HG03135 (cell line): ENCODE measurements at regions not wholly inside any gene's neighbourhood (a gene's known extent, or its start where the extent isn't known, plus 50 kb on each side); places are given as distances from the start of the nearest gene placed in this dataset.

Source experiments
- ATAC-seq: cut with Tn5 transposase; IDR thresholded peaks from one replicate; pipeline ENCODE4 v1.9.1; 2021; ENCODE audit warnings: mild to moderate bottlenecking, moderate library complexity; ENCODE audit not compliant: unreplicated experiment

DNA sequence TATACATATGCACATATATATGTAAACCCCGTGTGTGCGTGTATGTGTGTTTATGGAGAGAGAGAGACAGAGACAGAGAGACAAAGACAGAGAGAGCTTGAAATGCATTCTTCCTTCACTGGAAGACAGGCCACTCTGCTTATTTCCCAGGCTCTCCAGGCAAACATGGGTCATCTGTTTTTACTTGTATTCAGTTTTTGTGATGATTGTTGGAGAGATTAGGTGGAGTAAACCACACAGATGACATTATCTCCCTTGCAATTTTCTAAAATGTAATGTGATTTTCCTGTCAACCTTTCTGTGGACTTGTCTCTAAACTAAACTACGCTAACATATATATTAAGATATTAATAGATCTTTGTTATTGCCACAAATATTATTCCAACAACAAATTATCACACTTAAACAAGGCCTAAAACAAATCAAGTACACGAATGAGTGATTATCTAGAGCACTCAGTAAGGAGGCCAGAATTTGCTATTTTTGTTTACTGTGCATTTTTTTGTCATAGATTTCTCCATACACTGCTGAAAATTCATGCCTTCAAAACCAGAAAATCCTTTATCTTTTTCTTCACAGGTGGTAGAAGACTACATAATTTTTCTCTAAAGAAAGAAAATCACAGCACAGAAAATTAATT, 251.8 kb upstream of the SLIT2 start:
- ATAC-seq = no peak

DNA sequence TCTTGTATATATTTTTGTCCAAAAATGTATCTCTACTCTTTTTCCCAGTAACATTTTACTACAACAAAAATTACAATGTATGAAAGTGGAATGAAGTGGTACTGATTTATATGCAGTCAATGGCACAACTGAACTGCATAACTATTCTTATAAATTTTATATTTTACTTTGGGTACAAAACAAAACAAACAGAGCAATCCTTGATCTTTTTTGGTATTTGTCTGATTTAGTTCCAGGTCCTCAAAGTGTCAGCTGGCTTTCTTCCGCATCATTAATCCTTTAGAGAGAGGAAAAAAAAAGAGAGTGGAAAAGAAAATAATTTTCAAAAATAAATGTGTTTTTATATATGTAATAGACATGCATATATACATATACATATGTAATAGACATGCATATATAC, 252.4 kb upstream of the SLIT2 start:
- no peak for ATAC-seq

DNA sequence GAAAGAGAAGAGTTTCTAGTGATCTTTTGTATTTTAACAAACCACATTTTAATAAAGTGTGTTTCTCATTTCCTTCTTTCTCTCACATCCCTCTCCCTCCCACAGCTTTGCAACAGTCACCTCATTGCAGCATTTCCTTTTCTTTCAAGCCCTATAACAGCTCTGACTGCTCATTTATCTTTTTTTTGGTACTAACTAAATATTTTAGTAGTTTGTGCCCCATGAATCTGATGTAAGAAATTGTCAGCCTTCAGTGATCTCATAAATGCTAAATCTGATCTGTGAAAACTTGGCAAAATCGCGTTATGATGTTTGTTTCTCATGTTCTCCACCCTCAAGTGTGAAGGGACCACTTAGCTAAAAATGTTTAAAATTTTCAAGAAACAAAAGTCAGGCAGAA, 258.5 kb upstream of the SLIT2 start:
- ATAC-seq = no peak

DNA sequence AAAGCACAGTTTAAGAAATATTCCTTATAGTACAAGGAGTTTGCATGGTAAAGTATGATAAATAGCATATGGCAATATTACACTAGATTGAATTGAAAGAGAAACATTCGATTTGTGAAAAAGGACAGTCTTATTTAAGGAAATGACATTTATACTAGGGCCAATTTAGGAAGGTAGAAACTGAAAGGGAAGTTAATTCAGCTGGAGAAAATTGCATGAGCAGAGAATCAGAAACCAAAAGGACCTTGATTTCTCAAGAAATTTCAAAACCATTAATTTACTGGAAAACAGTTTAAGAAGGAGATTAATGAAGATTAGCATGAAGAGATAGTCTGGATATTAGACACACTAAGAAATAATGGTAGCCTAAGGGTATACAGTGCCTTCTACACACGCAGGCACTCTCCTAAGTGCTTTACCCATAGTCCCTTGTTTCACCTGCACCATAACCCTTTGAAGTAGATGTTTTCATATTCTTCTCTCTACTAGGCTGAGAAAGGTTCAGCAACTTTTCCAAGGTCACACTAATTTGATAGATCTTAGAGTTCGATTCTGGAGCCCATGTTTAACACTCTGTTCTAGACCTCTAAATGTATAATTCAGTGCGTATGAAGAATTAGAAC, 259.1 kb upstream of the SLIT2 start:
- no peak for ATAC-seq

DNA sequence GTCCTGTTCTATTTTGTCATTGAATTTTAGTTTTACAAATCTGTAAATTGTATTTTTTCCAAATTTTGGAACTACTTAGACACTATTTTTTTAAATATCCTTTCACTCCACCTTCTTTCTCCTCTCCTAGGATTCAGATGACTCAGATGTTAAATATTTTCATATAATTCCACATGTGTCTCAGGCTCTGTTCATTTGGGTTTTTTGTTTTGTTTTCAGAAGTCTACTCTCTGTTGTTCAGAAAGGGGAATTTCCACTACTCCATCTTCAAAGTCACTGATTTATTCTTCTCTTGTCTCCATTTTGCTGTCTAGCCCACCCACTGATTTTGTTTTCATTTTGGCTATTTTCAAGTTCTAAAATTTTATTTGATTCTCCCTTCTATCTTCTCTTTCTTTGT, 264.0 kb upstream of the SLIT2 start:
- no peak for ATAC-seq

DNA sequence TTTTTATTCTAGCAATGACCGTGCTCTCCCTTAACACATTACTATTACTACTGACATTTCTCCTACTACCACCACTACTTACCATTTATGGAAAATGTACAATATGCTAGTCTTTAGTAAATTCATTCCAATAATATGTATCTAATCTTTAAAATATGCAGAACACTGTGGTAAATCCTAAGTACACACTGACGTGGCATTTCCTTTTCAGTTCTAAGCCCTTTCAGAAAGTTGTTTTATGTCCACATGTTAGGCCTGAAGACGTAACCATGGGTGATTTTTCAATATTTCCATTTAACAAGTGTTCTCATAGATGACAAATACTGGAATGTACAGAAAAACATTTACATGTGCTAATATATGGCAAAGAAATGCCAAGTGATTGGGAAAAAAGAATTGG, 268.6 kb upstream of the SLIT2 start:
- no peak for ATAC-seq

DNA sequence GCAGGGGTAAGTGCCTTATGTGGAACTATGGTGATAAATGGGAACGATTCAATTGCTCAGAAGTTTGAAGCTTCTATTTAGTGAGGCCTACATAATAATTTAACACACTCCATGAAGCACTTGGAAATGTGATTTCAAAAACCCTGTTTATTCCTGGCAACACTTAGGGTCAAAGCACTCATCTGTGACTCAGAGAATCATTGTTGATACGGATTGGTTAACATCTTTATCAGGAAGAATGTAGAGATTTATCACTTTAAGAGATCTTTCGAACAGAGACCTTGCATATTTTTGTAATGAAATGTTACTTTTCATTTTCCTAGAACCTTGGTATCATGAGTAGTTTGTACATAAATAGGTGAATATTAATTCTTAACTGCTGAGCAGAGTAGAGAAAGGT, 269.1 kb upstream of the SLIT2 start:
- ATAC-seq = no peak

DNA sequence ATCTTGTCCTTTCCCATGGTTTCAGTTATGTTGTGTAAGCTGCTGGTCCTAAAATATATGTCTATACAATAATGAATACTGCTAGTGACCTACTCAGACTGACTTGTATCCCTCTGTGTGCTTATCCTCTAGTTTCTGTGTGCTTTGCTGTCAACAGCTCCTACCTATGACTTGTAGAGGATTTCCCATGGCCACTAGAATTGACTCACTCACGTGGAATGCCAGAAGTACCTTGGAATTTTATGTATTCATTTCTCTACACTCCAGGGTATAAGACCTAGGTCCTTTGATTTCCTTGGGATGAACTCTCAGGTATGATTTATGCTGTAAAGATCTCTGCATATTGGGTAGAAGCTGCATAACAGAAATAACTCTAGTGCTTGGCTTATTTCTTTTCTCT, 279.9 kb upstream of the SLIT2 start:
- no peak for ATAC-seq

DNA sequence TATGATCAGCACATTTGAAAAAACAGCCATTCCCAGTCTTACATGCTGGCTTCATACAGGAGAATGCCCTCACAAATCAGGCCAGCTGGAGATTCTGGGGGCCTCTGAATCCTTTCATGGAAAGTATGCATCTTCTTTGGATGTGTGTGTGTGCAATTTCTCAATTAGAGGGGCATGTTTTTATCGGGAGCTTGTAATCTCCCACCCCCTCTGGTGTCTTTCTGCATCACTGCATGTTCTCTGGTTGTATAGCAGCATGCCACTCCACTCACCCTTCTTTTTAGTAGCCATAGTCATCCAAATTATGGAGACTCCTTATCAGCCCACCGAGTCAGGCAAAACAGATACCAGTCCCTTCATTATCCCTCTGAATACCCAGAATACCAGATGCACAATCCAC, 282.2 kb upstream of the SLIT2 start:
- ATAC-seq = no peak

DNA sequence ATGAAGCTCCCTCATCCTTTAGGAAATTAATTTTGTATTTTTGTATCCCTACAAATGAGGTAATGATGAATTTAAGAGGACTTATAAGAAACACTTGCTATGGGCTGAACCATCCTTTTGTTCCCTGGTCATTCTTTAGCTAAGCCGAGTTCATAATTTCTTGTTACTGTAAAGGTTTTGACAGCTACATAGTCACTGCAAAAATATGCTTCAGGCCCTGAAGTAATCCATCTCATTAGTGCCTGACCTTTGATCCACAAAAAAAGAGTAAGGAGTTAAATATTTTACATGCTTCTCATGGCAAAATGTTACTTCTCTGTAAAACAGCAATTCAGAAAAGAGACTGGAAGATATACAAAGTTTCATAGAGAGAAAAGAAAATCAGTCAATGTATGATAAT, 290.6 kb upstream of the SLIT2 start:
- no peak for ATAC-seq

DNA sequence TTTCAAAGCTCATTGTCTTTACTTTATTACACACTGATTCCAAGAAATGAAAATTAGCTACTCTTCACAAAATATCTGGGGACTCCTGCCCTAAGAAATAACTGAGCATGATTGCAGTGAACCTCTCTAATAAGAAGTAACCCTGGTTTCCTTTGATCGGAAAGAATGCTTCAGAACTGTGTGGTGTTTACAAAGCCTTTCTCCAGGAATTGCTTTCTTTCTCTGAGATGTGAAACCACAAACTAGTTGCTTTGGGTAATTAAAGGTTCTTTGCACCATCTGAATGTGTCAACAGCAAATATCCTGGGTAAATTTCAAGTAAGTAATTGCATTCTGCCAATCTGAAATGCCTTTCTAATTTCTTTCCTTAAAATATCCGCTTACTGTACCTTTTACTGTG, 292.9 kb upstream of the SLIT2 start:
- no peak for ATAC-seq

DNA sequence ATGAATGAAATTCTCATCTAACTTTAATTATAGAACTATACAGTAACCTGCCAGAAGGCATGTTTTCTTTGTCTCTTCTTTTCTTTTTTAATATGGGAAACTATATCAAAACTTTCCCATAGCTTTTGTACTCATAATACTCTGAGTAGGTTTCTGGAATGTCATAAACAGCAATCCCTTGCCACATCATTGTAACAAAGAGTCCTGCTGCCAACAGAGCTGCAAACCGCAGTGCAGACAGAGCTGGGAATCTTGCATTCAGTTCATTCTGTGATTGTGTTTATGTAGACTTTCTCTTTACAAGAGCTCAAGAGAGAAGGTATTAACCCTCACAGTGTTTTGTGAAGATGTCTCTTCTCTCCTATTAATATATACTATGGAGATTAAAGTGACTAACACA, 304.4 kb upstream of the SLIT2 start:
- no peak for ATAC-seq

DNA sequence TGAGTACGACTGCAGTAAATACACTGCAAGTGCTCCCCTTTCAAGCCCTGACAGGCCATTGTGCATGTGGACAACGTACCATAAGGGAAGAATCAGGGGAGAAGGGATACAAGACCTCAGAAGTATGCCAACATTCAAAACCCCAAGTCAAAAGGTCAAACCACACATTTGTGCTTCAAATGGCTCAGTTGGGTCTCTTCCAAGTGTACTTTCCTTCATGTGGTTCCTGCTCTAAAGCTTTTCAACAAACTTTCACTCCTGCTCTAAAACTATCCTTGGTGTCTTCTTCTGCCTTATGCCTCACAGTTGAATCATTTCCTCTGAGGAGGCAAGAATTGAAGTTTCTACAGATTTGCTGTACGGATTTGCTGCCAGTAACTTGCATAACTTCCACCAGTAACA, 305.7 kb upstream of the SLIT2 start:
- ATAC-seq = no peak

DNA sequence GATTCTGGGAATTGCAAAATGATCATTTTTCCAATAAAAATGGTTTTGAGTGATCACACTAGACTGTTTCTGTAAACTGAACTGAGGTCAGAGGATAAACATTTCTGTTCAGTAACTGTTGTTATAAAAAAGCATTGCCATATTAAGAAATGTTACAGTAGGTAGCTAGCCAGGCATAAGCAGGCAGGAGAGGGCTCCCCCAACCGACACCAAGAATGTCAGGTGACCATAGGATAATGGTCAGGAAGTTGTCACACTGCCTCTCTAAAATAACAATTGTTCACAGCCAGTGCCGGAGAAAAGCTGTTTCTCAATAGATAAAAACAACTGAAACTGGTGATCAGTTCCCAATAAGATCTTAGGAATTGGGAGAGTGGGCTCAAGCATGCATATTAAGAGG, 306.2 kb upstream of the SLIT2 start:
- no peak for ATAC-seq

DNA sequence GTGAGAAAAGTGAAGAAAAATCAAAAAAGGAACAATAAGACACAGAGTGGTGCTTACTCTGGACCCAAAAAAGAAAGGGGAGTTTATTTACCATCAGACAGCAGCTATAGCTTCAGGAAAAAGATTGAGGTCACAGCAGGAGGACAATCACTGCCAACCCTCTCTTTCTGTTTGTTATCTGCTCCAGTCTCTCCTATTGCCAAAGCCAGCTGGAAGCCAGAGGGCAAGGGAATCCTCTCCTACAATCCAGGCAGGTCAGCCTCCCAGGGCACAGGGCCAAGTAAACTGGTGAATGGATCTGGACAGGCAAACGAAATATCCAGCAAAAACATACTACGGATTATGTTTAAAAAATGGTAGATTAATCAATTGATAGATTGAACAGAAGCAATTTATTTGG, 306.9 kb upstream of the SLIT2 start:
- no peak for ATAC-seq

DNA sequence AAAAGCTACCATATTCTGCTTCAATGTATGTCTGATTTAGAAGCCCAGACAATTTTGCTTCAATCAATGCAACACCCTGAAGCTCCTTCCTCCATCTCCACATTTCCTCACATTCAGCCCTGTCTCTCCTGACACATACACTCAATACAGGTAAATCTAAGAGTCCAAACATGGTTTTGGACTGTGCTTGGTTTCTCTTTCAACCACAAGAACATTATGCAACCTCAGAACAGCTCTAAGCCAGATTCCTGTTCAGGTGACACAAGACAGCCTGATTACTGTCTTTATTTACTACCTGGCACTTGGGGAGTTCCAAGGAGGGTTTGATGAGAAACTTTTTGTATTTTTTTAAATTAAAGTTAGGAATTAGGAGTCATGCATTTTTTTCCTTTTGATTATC, 307.5 kb upstream of the SLIT2 start:
- no peak for ATAC-seq

DNA sequence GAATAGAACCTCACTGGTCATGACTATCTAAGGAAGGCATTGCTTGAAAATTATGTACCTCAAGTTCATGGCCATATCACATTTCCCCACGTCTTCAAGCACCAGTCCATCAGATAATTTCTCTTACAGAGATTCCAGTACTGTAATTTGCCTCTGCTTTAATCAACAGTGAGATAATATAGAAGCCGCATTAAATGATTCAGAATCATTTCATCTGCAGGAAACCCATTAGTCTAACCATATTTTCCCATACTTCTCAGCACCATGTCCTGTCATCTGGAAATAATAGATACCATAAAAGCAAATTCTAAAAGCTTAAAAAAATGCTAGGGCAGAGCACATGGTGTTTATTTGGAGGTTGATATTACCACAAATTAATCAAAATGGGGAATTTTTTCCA, 310.3 kb upstream of the SLIT2 start:
- ATAC-seq = no peak

DNA sequence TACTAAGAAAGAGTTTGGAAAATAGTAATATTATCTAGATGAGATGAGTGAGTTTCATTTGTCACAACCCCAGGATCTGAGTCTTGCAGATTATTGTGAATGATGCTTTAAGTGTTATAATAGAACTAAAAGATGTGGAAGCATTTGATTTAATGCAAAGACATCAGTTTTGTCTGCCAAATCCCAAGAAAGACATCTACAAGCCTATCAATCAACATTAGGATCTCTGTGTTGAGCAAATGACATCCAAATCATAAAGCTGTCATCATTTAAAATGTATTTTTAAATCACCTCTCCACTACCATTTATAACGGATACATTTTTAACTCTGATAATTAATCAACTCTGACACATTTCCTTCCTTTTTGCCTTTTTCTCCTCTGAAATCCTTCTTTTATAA, 310.8 kb upstream of the SLIT2 start:
- ATAC-seq = no peak

DNA sequence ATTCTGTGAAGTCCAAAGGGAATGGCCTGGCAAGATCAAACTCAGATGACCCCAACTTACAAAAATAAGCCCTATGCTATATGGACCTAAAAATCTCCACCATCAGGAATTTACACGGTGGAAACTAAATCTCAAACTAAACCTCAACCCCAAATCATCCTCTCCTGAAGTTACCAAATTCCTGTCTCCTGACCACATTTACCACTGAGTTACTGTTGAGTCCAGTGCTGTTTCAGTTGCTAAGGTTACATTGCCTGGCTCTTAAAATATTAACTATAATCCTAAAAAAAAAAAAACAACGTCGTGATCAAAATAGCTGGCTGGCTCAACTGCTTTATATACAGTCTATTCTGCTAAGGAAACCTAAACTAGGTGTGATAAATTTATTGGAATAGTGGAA, 315.2 kb upstream of the SLIT2 start:
- no peak for ATAC-seq

DNA sequence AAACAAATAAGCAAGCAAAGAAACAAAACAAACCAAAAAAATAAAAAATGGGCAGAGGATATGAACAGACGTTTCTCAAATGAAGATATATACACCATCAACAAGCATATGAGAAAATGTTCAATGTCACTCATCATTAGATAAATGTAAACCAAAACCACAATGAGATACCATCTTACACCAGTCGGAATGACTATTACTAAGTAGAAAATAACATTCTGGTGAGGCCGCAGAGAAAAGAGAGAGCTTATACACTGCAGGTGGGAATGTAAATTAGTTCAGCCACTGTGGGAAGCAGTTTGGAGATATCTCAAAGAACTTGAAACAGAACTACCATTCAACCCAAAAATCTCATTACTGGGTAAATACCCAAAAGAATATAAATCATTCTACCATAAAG, 321.0 kb upstream of the SLIT2 start:
- no peak for ATAC-seq

DNA sequence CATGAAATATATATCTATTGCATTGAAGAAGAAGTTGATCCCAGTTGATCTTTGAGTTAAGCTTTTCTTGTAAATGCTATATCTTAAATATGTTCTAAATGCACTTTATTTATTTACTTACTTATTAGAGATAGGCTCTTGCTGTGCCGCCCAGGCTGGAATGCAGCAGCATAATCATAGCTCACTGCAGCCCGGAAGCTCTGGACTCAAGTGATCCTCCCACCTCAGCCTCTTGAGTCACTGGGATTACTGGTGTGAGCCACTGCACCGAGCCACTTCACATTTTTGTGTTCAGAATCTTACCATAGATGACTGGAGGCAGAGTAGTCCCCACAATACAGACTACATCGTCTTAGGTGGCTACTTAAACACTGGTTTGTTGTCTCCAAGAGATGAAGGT, 324.3 kb upstream of the SLIT2 start:
- no peak for ATAC-seq

DNA sequence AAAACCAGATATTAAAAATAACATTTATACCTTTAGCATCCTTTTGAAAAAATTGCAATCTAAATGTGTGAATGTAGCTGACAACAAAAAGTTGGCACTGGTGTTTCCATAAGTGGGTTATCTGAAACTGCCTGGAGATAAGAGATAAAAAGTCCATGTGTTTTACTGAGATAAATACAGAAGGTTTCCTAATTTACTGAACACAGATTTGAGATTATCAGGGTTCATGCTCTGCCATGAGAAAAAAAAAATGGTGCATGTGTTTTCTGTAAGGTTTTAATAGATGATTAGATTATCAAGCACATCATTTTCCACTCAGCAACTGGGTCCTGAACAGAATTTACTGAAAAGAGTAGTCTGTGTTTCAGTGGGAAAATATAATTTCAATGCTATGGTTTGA, 326.2 kb upstream of the SLIT2 start:
- no peak for ATAC-seq

DNA sequence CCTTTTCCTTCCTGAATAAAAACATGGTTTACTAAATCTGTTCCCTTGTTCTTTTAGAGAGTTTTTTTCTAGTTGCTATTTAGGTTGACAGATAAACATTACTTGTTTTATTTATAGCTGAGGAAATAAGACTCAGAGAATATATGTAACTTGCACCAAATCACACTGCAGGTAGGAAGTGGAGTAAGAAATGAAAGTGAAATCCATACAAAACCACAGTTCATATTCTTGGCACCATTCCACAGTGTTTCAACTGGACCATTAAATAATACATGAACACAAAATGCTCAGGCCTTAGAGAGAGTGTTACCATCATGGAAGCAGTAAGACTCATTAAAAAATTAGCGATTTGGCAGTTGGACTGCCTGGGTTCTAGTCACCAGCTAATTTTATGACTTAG, 326.9 kb upstream of the SLIT2 start:
- ATAC-seq = no peak
